ENCODE measurements at regions not wholly inside any gene's neighbourhood (a gene's known extent, or its start where the extent isn't known, plus 50 kb on each side); places are given as distances from the start of the nearest gene placed in this dataset.

DNA sequence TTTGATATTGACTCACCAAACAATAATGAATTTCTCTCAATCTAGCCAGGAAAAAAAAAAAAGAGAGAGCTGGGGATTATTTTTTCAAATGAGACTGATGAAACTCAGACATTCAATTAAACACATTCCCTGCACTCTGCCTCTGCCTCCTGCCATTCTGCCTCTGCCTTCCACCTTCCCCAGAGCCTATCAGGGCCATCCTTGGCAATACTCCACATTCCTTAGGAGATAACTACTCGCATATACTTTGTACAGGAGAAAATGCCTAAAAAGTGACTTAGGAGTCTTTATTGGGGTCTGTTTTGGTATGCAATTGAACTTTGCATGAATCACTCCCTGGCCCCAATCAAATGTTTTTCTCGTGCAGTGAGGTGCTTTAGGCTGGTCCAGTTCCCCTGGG lies 246.6 kb upstream of the PLET1 start:
- no peaks in the 10 kb centered on the region for H3K27me3 ChIP-seq (ENCODE audit: control insufficient read depth, insufficient read depth, low read length)
- no peak for DNase-seq
- WGBS (ENCODE audit: insufficient coverage, low lambda C conversion rate) = no CpG with 5 or more reads among the region's 2 CpGs

DNA sequence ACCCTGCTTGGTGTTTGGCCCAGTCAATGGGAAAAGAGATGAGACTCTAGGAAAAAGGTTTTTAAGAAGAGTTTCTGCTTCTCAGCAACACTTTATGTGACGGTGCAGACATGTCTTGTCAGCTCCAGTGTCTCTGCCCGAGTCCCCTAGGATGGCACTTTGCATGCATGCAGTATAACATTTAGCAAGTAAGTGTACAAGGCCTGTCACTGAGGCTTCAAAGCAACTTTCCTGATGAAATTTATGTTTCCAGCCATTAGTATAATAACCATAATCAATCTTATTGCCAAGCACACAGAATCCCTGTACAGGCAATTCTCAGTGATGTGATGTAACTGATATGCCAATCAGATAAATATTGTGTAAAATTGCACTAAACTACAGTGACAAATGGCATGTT lies 248.1 kb upstream of the PLET1 start:
- no peak for DNase-seq
- Histone ChIP-seq H3K36me3 (ENCODE audit: control insufficient read depth, insufficient read depth, low read length) (no peaks in the 10 kb centered on the region), H3K27ac (ENCODE audit: low read length) (no peak overlapping the region), H3K27me3 (ENCODE audit: control insufficient read depth, insufficient read depth, low read length) (peaks cover 3% of the 10 kb centered on the region), H3K4me3 (ENCODE audit: low read length) (no peak overlapping the region), H3K4me1 (ENCODE audit: control insufficient read depth, insufficient read depth, low read length) (no peaks in the 10 kb centered on the region), H3K9me3 (ENCODE audit: control insufficient read depth, low read depth, low read length) (no peaks in the 10 kb centered on the region)
- WGBS (ENCODE audit: insufficient coverage, low lambda C conversion rate) = no CpG with 5 or more reads among the region's 2 CpGs

More for the DNA sequence above, 246.6 kb upstream of the PLET1 start:
- no peaks in the 10 kb centered on the region for H3K36me3 ChIP-seq (ENCODE audit: control insufficient read depth, insufficient read depth, low read length)
- H3K4me1 ChIP-seq (ENCODE audit: control insufficient read depth, insufficient read depth, low read length) = no peaks in the 10 kb centered on the region
- H3K27ac ChIP-seq (ENCODE audit: low read length) = no peak overlapping the region
- H3K9me3 ChIP-seq (ENCODE audit: control insufficient read depth, low read depth, low read length) = no peaks in the 10 kb centered on the region
- H3K4me3 ChIP-seq (ENCODE audit: low read length) = no peak overlapping the region

DNA sequence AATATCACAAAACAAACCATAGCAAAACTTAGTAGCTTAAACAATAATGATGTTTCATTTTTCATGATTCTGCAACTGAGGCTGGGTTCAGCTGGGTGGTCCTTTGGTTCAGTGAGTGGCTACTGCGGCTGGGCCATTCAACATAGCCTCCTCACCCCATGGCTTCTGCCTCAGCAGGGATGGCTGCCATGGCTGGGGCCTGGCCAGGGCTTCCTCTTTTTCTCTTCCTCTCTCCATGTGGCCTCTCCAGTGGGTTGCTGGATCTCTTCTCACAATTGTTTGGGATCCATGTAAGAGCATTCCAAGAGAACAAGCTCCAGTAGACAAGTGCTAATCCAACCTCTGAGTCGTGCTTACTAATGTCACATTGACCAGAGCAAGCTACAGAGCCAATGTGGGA lies 248.6 kb upstream of the PLET1 start:
- no CpG with 5 or more reads among the region's 2 CpGs for WGBS (ENCODE audit: insufficient coverage, low lambda C conversion rate)
- H3K27ac ChIP-seq (ENCODE audit: low read length) = no peak overlapping the region
- no peak overlapping the region for H3K4me3 ChIP-seq (ENCODE audit: low read length)
- H3K27me3 ChIP-seq (ENCODE audit: control insufficient read depth, insufficient read depth, low read length) = peaks cover 3% of the 10 kb centered on the region
- DNase-seq = no peak
- no peaks in the 10 kb centered on the region for H3K36me3 ChIP-seq (ENCODE audit: control insufficient read depth, insufficient read depth, low read length)
- H3K4me1 ChIP-seq (ENCODE audit: control insufficient read depth, insufficient read depth, low read length) = no peaks in the 10 kb centered on the region
- H3K9me3 ChIP-seq (ENCODE audit: control insufficient read depth, low read depth, low read length) = no peaks in the 10 kb centered on the region

GRCh38 chr11:112511271-112511670 lies 250.6 kb upstream of the PLET1 start:
- WGBS (ENCODE audit: insufficient coverage, low lambda C conversion rate) = no CpG with 5 or more reads among the region's 1 CpG
- Histone ChIP-seq H3K9me3 (ENCODE audit: control insufficient read depth, low read depth, low read length) (no peaks in the 10 kb centered on the region), H3K27me3 (ENCODE audit: control insufficient read depth, insufficient read depth, low read length) (peaks cover 3% of the 10 kb centered on the region), H3K36me3 (ENCODE audit: control insufficient read depth, insufficient read depth, low read length) (no peaks in the 10 kb centered on the region), H3K27ac (ENCODE audit: low read length) (no peak overlapping the region), H3K4me1 (ENCODE audit: control insufficient read depth, insufficient read depth, low read length) (no peaks in the 10 kb centered on the region), H3K4me3 (ENCODE audit: low read length) (no peak overlapping the region)
- no peak for DNase-seq

- no peaks in the 10 kb centered on the region for H3K9me3 ChIP-seq (ENCODE audit: control insufficient read depth, low read depth, low read length)
- no peak overlapping the region for H3K27ac ChIP-seq (ENCODE audit: low read length)
- peaks cover 3% of the 10 kb centered on the region for H3K27me3 ChIP-seq (ENCODE audit: control insufficient read depth, insufficient read depth, low read length)
- no peaks in the 10 kb centered on the region for H3K36me3 ChIP-seq (ENCODE audit: control insufficient read depth, insufficient read depth, low read length)
- no peak for DNase-seq
- H3K4me3 ChIP-seq (ENCODE audit: low read length) = no peak overlapping the region
- WGBS (ENCODE audit: insufficient coverage, low lambda C conversion rate) = no CpG with 5 or more reads among the region's 1 CpG
- no peaks in the 10 kb centered on the region for H3K4me1 ChIP-seq (ENCODE audit: control insufficient read depth, insufficient read depth, low read length)
Observed at GRCh38 chr11:112511911-112512310, 251.3 kb upstream of the PLET1 start.

DNA sequence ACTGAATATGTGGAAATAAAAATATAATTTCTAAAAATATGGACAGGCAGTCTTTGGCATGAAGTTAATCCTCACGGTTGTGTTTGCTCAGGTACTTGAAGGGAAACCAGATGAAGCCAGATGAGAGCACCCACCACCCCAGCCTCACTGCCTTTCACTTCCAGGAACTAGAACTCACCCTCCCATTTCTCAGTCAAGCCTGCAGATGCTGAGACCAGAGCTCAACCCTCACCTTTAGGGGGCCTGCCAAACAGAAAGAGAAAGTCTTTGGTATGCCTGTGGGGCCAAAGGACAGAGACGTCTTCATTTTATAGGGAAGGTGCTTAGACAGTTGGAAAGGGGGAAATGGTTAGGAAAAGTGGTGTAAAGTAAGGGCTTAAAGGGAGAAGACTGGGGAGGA lies 252.8 kb upstream of the PLET1 start:
- Histone ChIP-seq H3K4me1 (ENCODE audit: control insufficient read depth, insufficient read depth, low read length) (no peaks in the 10 kb centered on the region), H3K9me3 (ENCODE audit: control insufficient read depth, low read depth, low read length) (no peaks in the 10 kb centered on the region), H3K36me3 (ENCODE audit: control insufficient read depth, insufficient read depth, low read length) (no peaks in the 10 kb centered on the region), H3K4me3 (ENCODE audit: low read length) (no peak overlapping the region), H3K27ac (ENCODE audit: low read length) (no peak overlapping the region), H3K27me3 (ENCODE audit: control insufficient read depth, insufficient read depth, low read length) (peaks cover 3% of the 10 kb centered on the region)
- no peak for DNase-seq
- 83% methylated on average over 1 of the region's 2 CpGs for WGBS (ENCODE audit: insufficient coverage, low lambda C conversion rate)

- no CpG with 5 or more reads among the region's 5 CpGs for WGBS (ENCODE audit: insufficient coverage, low lambda C conversion rate)
- Histone ChIP-seq H3K4me3 (ENCODE audit: low read length) (no peak overlapping the region), H3K27ac (ENCODE audit: low read length) (no peak overlapping the region), H3K36me3 (ENCODE audit: control insufficient read depth, insufficient read depth, low read length) (no peaks in the 10 kb centered on the region), H3K4me1 (ENCODE audit: control insufficient read depth, insufficient read depth, low read length) (no peaks in the 10 kb centered on the region), H3K27me3 (ENCODE audit: control insufficient read depth, insufficient read depth, low read length) (peaks cover 3% of the 10 kb centered on the region), H3K9me3 (ENCODE audit: control insufficient read depth, low read depth, low read length) (no peaks in the 10 kb centered on the region)
- DNase-seq = peak in 1 of 2 donors; percentile 14
Observed at GRCh38 chr11:112514011-112514740, 253.5 kb upstream of the PLET1 start.

DNA sequence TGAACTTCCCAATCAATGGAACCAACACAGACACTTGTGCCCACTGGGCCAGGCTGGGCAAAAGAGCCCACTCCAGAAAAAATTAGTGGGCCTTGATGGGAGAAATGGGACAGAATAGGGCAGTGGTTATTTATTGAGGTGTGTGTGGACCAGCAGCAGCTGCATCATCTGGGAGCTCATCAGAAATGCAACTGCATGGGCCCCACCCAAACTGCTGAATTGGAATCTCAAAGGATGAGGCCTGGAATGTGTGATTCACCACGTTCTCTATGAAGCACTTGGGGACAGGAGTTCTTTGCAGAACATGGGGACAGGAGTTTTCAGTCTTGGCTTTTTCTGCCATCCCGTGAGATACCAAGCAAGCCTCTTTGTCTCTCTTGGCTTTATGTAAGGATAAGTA lies 255.6 kb upstream of the PLET1 start:
- WGBS (ENCODE audit: insufficient coverage, low lambda C conversion rate) = no CpG with 5 or more reads among the region's 2 CpGs
- DNase-seq = no peak
- Histone ChIP-seq H3K4me1 (ENCODE audit: control insufficient read depth, insufficient read depth, low read length) (no peaks in the 10 kb centered on the region), H3K4me3 (ENCODE audit: low read length) (no peak overlapping the region), H3K9me3 (ENCODE audit: control insufficient read depth, low read depth, low read length) (no peaks in the 10 kb centered on the region), H3K27ac (ENCODE audit: low read length) (no peak overlapping the region), H3K36me3 (ENCODE audit: control insufficient read depth, insufficient read depth, low read length) (no peaks in the 10 kb centered on the region), H3K27me3 (ENCODE audit: control insufficient read depth, insufficient read depth, low read length) (peaks cover 3% of the 10 kb centered on the region)

GRCh38 chr11:112516755-112517154 lies 256.1 kb upstream of the PLET1 start:
- WGBS (ENCODE audit: insufficient coverage, low lambda C conversion rate) = no CpG with 5 or more reads among the region's 2 CpGs
- DNase-seq = no peak

DNA sequence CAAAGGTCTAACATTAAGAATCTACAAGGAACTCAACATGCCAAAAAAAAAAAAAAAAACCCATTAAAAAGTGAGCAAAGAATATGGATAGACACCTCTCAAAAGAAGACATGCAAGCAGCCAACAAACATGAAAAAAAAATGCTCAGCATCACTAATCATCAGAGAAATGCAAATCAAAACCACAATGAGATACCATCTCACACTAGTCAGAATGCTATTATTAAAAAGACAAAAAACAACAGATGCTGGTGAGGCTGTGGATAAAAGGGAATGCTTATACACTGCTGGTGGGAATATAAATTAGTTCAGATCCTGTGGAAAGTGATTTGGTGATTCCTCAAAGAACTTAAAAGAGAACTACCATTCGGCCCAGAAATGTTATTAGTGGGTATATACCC lies 257.7 kb upstream of the PLET1 start:
- no peaks in the 10 kb centered on the region for H3K4me1 ChIP-seq (ENCODE audit: control insufficient read depth, insufficient read depth, low read length)
- H3K4me3 ChIP-seq (ENCODE audit: low read length) = no peak overlapping the region
- H3K27me3 ChIP-seq (ENCODE audit: control insufficient read depth, insufficient read depth, low read length) = no peaks in the 10 kb centered on the region
- no CpG with 5 or more reads among the region's 1 CpG for WGBS (ENCODE audit: insufficient coverage, low lambda C conversion rate)
- H3K27ac ChIP-seq (ENCODE audit: low read length) = no peak overlapping the region
- no peaks in the 10 kb centered on the region for H3K9me3 ChIP-seq (ENCODE audit: control insufficient read depth, low read depth, low read length)
- DNase-seq = no peak
- no peaks in the 10 kb centered on the region for H3K36me3 ChIP-seq (ENCODE audit: control insufficient read depth, insufficient read depth, low read length)

More at GRCh38 chr11:112516755-112517154, 256.1 kb upstream of the PLET1 start:
- Histone ChIP-seq H3K36me3 (ENCODE audit: control insufficient read depth, insufficient read depth, low read length) (no peaks in the 10 kb centered on the region), H3K4me3 (ENCODE audit: low read length) (no peak overlapping the region), H3K9me3 (ENCODE audit: control insufficient read depth, low read depth, low read length) (no peaks in the 10 kb centered on the region), H3K4me1 (ENCODE audit: control insufficient read depth, insufficient read depth, low read length) (no peaks in the 10 kb centered on the region), H3K27me3 (ENCODE audit: control insufficient read depth, insufficient read depth, low read length) (peaks cover 3% of the 10 kb centered on the region), H3K27ac (ENCODE audit: low read length) (no peak overlapping the region)

GRCh38 chr11:112519751-112520150 lies 259.1 kb upstream of the PLET1 start:
- no peak overlapping the region for H3K4me3 ChIP-seq (ENCODE audit: low read length)
- no peaks in the 10 kb centered on the region for H3K27me3 ChIP-seq (ENCODE audit: control insufficient read depth, insufficient read depth, low read length)
- no peaks in the 10 kb centered on the region for H3K36me3 ChIP-seq (ENCODE audit: control insufficient read depth, insufficient read depth, low read length)
- H3K9me3 ChIP-seq (ENCODE audit: control insufficient read depth, low read depth, low read length) = no peaks in the 10 kb centered on the region
- no peaks in the 10 kb centered on the region for H3K4me1 ChIP-seq (ENCODE audit: control insufficient read depth, insufficient read depth, low read length)
- no peak overlapping the region for H3K27ac ChIP-seq (ENCODE audit: low read length)
- no peak for DNase-seq
- WGBS (ENCODE audit: insufficient coverage, low lambda C conversion rate) = no CpG with 5 or more reads among the region's 5 CpGs

Measured in large intestine (tissue), 3 donors.